ENCODE measurements at regions not wholly inside any gene's neighbourhood (a gene's known extent, or its start where the extent isn't known, plus 50 kb on each side); places are given as distances from the start of the nearest gene placed in this dataset.
"Not testable (repeated sequence)": the region's sequence is repeated elsewhere in the genome, so short reads cannot be mapped to it uniquely, and the experiment has no call there.

GRCh38 chr16:13823501-13823900 is 96.5 kb upstream of the ERCC4 start:
- FAIRE-seq: no peak

- FAIRE-seq: no peak
Observed at GRCh38 chr16:13829697-13830299, 90.2 kb upstream of the ERCC4 start.

DNA sequence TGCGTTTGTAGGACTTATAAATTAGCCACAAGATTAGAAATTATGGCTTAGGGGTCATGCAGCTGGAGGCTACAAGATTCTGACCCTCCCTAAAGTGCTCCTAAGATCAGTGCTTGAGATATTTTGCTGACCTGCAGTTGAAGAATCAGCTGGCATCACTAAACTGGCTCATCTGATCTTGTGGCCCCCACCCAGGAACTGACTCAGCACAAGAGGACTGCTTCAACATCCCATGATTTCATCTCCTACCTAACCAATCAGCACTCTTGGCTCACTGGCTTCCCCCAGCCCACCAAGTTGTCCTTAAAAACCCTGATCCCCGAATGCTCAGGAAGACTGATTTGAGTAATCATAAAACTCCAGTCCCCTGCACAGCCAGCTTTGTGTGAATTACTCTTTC is 86.4 kb upstream of the ERCC4 start:
- no peak for FAIRE-seq

DNA sequence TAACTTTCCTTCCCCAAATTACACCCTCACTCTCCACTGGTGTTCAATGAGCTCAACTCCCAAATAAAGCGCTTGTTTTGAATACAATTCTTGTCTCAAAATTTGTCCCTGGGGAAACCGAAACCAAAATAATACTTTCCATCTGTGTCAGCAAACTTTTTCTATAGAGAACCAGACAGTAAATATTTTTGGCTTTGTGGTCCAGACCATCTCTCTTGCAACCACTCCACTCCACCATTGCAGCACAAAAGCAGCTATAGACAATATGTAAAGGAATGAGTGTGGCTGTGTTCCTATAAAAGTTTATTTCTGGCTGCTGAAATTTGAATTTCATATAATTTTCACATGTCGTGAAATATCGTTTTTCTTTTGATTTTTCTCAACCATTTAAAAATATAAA is 84.6 kb upstream of the ERCC4 start:
- no peak for FAIRE-seq

DNA sequence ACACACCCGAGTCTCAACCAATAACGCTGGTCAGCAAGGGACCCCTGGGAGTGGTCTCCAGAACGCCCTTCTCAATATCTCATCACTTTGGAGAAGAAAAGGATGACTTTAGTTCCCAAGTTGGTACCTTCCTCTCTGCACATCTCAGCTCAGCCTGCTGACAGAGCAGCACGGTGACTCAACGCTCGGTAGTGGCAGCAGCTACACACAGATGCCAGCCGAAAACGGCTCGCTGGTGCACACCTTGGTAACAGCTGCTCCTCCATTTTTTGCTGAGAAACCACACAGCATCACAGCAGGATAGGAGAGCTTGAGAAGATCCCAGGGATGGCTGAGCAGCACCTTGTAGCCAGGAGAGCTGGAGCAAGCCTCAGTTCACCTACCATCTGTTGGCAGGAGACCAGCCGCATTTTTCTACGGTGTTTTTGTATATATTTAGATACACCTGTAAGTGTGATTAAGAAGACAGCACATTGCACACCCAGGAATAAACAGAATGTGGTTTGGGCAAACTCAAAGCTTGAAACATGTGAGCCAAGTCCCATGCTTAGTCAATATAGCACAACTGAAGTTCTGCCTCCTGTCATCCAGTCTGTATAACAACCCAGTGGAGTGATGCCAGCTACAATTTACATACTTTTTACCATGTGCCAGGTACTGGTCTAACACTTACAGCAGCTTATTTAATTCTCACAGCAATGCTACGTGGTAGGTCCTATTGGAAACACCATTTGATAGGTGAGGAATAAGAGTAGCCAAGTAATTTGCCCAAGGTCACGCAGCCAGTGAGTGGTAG is 83.8 kb upstream of the ERCC4 start:
- FAIRE-seq: no peak

GRCh38 chr16:13838401-13839190 is 81.4 kb upstream of the ERCC4 start:
- no peak for FAIRE-seq

GRCh38 chr16:13839577-13839976 is 80.4 kb upstream of the ERCC4 start:
- FAIRE-seq: no peak

DNA sequence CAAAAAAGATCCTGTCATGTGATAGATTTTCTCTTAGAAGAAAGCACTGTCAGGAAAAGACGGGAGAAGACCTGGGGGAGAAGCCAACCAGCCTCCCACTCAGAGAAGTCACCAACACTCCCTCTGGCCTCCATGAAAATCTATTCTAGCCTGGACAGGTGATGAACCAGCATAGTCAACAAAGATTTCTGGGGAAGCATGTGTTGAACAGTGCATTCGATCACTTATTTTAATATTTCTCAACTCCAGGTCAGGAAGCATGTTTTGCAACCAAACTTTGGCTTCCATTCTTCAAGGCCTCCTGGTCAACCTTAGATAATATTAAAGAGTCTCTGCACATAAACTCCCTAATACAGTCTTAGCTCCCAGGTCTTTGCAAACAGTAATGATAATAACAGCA is 74.7 kb upstream of the ERCC4 start:
- FAIRE-seq: no peak

GRCh38 chr16:13848795-13849194 is 71.2 kb upstream of the ERCC4 start:
- FAIRE-seq: no peak

- not testable (repeated sequence) for FAIRE-seq
Observed at GRCh38 chr16:13850173-13850572, 69.8 kb upstream of the ERCC4 start.

DNA sequence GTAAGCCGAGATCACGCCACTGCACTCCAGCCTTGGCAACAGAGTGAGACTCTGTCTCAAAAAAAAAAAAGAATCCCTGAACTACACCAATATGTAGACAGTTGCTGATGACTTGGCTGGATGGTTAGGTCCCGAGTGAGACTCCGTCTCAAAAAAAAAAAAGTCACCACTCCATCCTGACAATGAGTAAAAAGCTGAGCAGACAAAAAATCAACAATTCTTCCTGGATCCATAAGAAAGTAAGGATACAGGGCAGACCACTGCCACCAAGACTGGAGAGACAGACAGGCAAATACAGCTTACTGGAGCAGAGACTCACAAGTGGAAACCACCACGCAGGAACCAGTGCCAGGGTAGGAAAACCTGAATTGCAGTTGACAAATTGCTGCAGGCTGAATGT is 67.1 kb upstream of the ERCC4 start:
- no peak for FAIRE-seq

DNA sequence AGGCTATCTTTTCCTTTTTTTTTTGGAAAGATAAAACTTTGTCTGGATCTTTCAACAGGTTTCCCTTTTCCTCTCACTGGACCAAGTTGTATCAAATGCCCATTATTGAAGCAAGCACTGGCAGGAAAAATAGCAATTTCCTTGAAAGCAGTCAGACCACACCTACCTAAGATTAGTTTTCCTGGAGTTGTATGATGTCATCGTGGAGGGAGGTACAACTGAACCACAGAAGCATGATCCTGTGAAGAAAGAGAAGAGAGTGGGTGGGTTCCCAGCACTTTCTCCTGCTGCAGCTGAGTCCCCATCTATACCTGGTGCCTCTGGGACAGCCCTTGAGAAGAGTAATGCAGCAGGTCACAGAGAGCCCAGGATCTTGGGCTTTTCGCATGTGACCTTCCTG is 63.6 kb upstream of the ERCC4 start:
- no peak for FAIRE-seq

GRCh38 chr16:13856811-13857511 is 63.0 kb upstream of the ERCC4 start:
- no peak for FAIRE-seq

DNA sequence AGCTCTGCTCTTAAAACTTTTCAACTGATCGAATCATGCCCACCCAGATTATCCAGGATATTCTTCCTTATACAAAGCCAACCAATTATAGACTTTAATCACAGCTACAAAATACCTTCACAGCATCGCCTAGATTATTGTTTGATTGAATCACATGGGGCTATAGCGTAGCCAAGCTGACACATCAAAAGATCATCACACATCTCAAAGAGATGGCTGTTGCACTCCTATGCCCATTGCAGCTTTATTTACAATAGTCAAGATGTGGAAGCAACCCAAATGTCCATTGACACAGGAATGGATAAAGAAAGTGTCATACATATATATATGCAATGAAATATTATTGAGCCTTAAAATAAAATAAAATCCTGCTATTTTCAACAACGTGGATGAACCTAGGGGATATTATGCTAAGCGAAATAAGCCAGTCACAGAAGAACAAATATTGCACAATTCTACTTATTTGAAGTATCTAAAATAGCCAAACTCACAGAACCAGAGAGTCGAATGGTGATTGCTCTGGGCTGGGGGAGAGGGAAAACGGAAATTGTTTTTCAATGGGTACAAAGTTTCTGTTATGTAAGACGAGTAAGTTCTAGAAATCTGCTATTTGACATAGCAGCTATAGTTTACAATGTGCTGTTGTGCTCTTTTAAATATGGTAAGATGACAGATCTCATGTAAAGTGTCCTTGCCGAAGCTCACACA is 60.9 kb upstream of the ERCC4 start:
- FAIRE-seq: no peak

DNA sequence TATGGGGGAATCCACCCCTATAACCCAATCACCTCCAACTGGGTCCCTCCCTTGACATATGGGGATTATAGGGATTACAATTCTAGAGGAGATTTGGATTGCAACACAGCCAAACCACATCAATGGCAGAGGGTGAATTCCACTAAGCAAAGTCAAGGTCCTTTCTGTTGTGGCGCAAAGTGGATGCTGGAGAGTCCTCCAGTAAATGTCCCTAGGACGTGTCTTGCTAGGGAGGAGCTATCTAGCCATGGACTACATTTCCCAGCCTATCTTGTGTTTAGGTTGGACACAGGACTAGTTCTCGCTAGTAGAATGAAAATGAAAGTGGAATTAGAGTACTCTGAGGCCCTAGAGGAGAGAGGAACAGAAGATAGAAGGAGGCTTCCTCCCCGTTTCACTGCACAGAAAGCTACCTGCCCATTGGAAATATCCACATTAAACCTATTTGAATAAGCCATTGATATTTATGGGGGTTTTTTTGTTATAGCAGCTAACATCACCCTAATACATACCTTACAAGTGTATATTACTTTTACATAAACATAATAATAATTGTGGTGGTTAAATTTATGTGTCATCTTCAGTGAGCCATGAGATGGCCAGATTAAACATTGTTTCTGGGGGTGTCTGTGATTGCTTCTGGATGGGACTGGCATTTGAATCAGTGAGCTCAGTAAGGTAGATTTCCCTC is 56.7 kb upstream of the ERCC4 start:
- no peak for FAIRE-seq

- no peak for FAIRE-seq
Observed at GRCh38 chr16:13864689-13865088, 55.3 kb upstream of the ERCC4 start.

DNA sequence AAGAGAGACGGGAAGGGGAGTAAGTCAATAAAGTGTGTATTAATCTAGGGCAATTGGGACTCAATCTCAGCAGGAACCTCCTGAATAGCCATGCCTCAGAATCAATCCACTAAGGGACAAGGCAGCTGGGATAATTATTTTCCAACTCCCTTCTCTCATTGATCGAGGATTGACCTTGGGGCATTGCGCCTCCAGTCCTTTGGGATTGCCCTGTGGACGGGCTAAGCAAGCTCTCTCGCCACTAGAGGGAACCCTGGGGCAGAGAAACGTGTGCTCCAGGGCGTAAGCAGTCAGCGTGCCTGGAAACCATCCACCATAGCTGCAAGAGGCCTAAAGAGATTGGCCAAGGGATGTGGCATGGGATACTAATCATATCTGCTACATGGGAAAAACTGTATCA is 53.9 kb upstream of the ERCC4 start:
- FAIRE-seq: no peak

Data from TTC549 (cell line).